Nephron (organoid): ENCODE measurements at regions not wholly inside any gene's neighbourhood (a gene's known extent, or its start where the extent isn't known, plus 50 kb on each side); places are given as distances from the start of the nearest gene placed in this dataset.
A peak's percentile ranks its signal among the peaks of the same experiment; 100 is the strongest.

Source experiments
- H3K27ac Mint-ChIP-seq, 3 experiments: 2 replicates each; pipeline ENCODE4 v1.8.0; 2020; ENCODE audit warnings: mixed read lengths in 3 of 3, mild to moderate bottlenecking in 2 of 3, moderate library complexity in 1 of 3
- H3K27me3 Mint-ChIP-seq: 2 replicates; pipeline ENCODE4 v1.8.0; 2021; ENCODE audit warnings: low read depth, mild to moderate bottlenecking, moderate library complexity, mixed read lengths
- H3K36me3 Mint-ChIP-seq: 2 replicates; pipeline ENCODE4 v1.8.0; 2020; ENCODE audit warnings: low read depth, mixed read lengths
- H3K4me1 Mint-ChIP-seq: 2 replicates; pipeline ENCODE4 v1.8.0; 2020; ENCODE audit warnings: mixed read lengths
- H3K4me3 Mint-ChIP-seq, 3 experiments: 2 replicates each; pipeline ENCODE4 v1.8.0; 2020; ENCODE audit warnings: mild to moderate bottlenecking in 3 of 3, mixed read lengths in 3 of 3, moderate library complexity in 2 of 3
- H3K9me3 Mint-ChIP-seq: 2 replicates; pipeline ENCODE4 v1.8.0; 2020; ENCODE audit warnings: mixed read lengths
- CTCF ChIP-seq, 3 experiments: fragments of 200-600 bp; sonication (generic); IDR thresholded peaks; one replicate each; pipeline ENCODE4 v1.5.0; 2021; ENCODE audit warnings: antibody characterized with exemption in 3 of 3; ENCODE audit not compliant: unreplicated experiment in 3 of 3

GRCh38 chr15:67892559-67893377 is 52.9 kb upstream of the RNU6-1 start:
- no peaks in the 10 kb centered on the region for H3K36me3 Mint-ChIP-seq
- no peak overlapping the region for H3K4me3 Mint-ChIP-seq
- peaks cover 21% of the 10 kb centered on the region for H3K9me3 Mint-ChIP-seq
- H3K4me1 Mint-ChIP-seq = peaks cover 17% of the 10 kb centered on the region
- peaks cover 5% of the 10 kb centered on the region for H3K27me3 Mint-ChIP-seq
- TF ChIP-seq CTCF (IDR thresholded peaks at IDR 0.05; ENCODE audit: unreplicated experiment in 3 of 3) = no peak
- H3K27ac Mint-ChIP-seq = peak overlapping the region; percentile 79 to 92 (median 92)

- Mint-ChIP-seq H3K27ac (no peak overlapping the region), H3K36me3 (no peaks in the 10 kb centered on the region), H3K4me1 (peaks cover 23% of the 10 kb centered on the region), H3K27me3 (peaks cover 5% of the 10 kb centered on the region), H3K9me3 (peaks cover 10% of the 10 kb centered on the region), H3K4me3 (no peak overlapping the region)
- TF ChIP-seq CTCF (IDR thresholded peaks at IDR 0.05; ENCODE audit: unreplicated experiment in 3 of 3) = no peak
These were observed 55.4 kb upstream of the RNU6-1 start for GRCh38 chr15:67895237-67895636.

GRCh38 chr15:67897646-67898339 is 57.9 kb upstream of the RNU6-1 start:
- peaks cover 14% of the 10 kb centered on the region for H3K4me1 Mint-ChIP-seq
- H3K36me3 Mint-ChIP-seq = no peaks in the 10 kb centered on the region
- H3K27ac Mint-ChIP-seq = peak overlapping the region in 2 of 3 experiments; percentile 10 to 20
- no peaks in the 10 kb centered on the region for H3K27me3 Mint-ChIP-seq
- peaks cover 13% of the 10 kb centered on the region for H3K9me3 Mint-ChIP-seq
- no peak overlapping the region for H3K4me3 Mint-ChIP-seq
- no peak for TF ChIP-seq CTCF (IDR thresholded peaks at IDR 0.05; ENCODE audit: unreplicated experiment in 3 of 3)

- Mint-ChIP-seq H3K36me3 (peaks cover 12% of the 10 kb centered on the region), H3K4me3 (no peak overlapping the region), H3K27me3 (no peaks in the 10 kb centered on the region), H3K27ac (peak overlapping the region; percentile 13 to 80 (median 73)), H3K9me3 (peaks cover 25% of the 10 kb centered on the region), H3K4me1 (peaks cover 12% of the 10 kb centered on the region)
- TF ChIP-seq CTCF (IDR thresholded peaks at IDR 0.05; ENCODE audit: unreplicated experiment in 3 of 3) = no peak
These were observed 59.9 kb upstream of the RNU6-1 start for GRCh38 chr15:67899596-67900283.

GRCh38 chr15:67900621-67901147 is 60.8 kb upstream of the RNU6-1 start:
- Mint-ChIP-seq H3K4me3 (no peak overlapping the region), H3K27ac (no peak overlapping the region), H3K9me3 (peaks cover 24% of the 10 kb centered on the region), H3K36me3 (peaks cover 14% of the 10 kb centered on the region), H3K4me1 (peaks cover 12% of the 10 kb centered on the region), H3K27me3 (no peaks in the 10 kb centered on the region)
- TF ChIP-seq CTCF (IDR thresholded peaks at IDR 0.05; ENCODE audit: unreplicated experiment in 3 of 3) = no peak
